GM12878 (cell line): ENCODE measurements at regions not wholly inside any gene's neighbourhood (a gene's known extent, or its start where the extent isn't known, plus 50 kb on each side); places are given as distances from the start of the nearest gene placed in this dataset.

Source experiments
- ATAC-seq: fragments of 200-7000 bp; cut with Tn5 transposase; 3 replicates; pipeline ENCODE4 v1.9.1; 2020; ENCODE audit warnings: mild to moderate bottlenecking, moderate library complexity
- BruUV-seq: library from RNA; stranded (reverse); fragments of 400-500 nt; replicated peaks from 2 replicates; lab custom pipeline; 2021; lab: Mats Ljungman, UMichigan
- CTCF ChIA-PET: fragments of 300-600 bp; sonication (Branson Sonifier 250); formaldehyde crosslinking; extraction: SDS; loops from one replicate; lab custom pipeline; 2021; ENCODE audit warnings: inconsistent platforms; lab: Yijun Ruan, JAX
- POLR2A ChIA-PET: fragments of 350-600 bp; formaldehyde crosslinking; extraction: SDS; loops from one replicate; lab custom pipeline; 2021; ENCODE audit warnings: inconsistent platforms; lab: Charles Lee
- RAD21 ChIA-PET: fragments of 300-600 bp; sonication (Branson Sonifier 250); formaldehyde crosslinking; loops from one replicate; lab custom pipeline; 2023; ENCODE audit warnings: antibody characterized with exemption; ENCODE audit not compliant: unreplicated experiment; lab: Charles Lee
- SMC1A ChIA-PET: fragments of 300-600 bp; sonication (Branson Sonifier 250); formaldehyde crosslinking; loops from one replicate; lab custom pipeline; 2023; ENCODE audit not compliant: unreplicated experiment, uncharacterized antibody; lab: Charles Lee
- DNase-seq: peaks from one replicate; pipeline ENCODE4 v3.0.0-alpha.2; 2011; ENCODE audit warnings: low read depth, low spot score
- FAIRE-seq: peaks from 3 replicates; lab custom pipeline; 2011; peaks lifted over from hg19 to GRCh38; lab: Jason Lieb, UNC
- H2AFZ ChIP-seq: 2 replicates; pipeline ENCODE4 v1.6.0; 2011; ENCODE audit warnings: low read depth, low read length, control low read depth; ENCODE audit not compliant: control insufficient read depth
- H3K27ac ChIP-seq: 2 replicates; pipeline ENCODE4 v1.5.1; 2011; ENCODE audit warnings: control low read depth; ENCODE audit not compliant: control insufficient read depth, insufficient read depth
- H3K27me3 ChIP-seq, 2 experiments: replicated peaks in 1 of 2; 2 replicates each; pipeline versions ENCODE4 v1.6.0 to v1.6.1; 2011; ENCODE audit warnings: low read length in 1 of 2; ENCODE audit not compliant: control insufficient read depth in 2 of 2, insufficient read depth in 2 of 2
- H3K36me3 ChIP-seq, 2 experiments: 2 replicates each; pipeline ENCODE4 v1.5.1; 2011; ENCODE audit warnings: low read length in 1 of 2; ENCODE audit not compliant: control insufficient read depth in 2 of 2, insufficient read depth in 2 of 2
- H3K4me1 ChIP-seq: 2 replicates; pipeline ENCODE4 v1.6.1; 2011; ENCODE audit warnings: mild to moderate bottlenecking, low read length, moderate library complexity, mixed read lengths; ENCODE audit not compliant: control insufficient read depth, insufficient read depth
- H3K4me2 ChIP-seq: 2 replicates; pipeline ENCODE4 v1.6.0; 2011; ENCODE audit warnings: control low read depth; ENCODE audit not compliant: control insufficient read depth, insufficient read depth
- H3K4me3 ChIP-seq: fragments of 200-600 bp; sonication (generic); 2 replicates; pipeline ENCODE4 v1.5.1; 2016
- H3K79me2 ChIP-seq: 2 replicates; pipeline ENCODE4 v1.6.0; 2011; ENCODE audit warnings: low read length; ENCODE audit not compliant: control insufficient read depth, insufficient read depth
- H3K9ac ChIP-seq: 2 replicates; pipeline ENCODE4 v1.8.0; 2011; ENCODE audit warnings: low read length, control low read depth, mixed read lengths; ENCODE audit not compliant: control insufficient read depth, insufficient read depth
- H3K9me3 ChIP-seq: replicated peaks from 3 replicates; pipeline ENCODE4 v1.5.1; 2011; ENCODE audit warnings: mild to moderate bottlenecking, low read length; ENCODE audit not compliant: control insufficient read depth, insufficient read depth
- H4K20me1 ChIP-seq: 2 replicates; pipeline ENCODE4 v1.6.0; 2011; ENCODE audit not compliant: control insufficient read depth, insufficient read depth
- LARP7 ChIP-seq: fragments of 450-650 bp; IDR thresholded peaks from 2 replicates; pipeline ENCODE4 v1.6.1; 2017; ENCODE audit warnings: mild to moderate bottlenecking
- POU2F2 ChIP-seq: IDR thresholded peaks from 3 replicates; pipeline ENCODE4 v1.6.1; 2011; ENCODE audit warnings: low read depth, mild to moderate bottlenecking, low read length, borderline replicate concordance
- RBBP5 ChIP-seq: fragments of 200-600 bp; sonication (generic); conservative IDR thresholded peaks from 2 replicates; pipeline ENCODE4 v1.6.1; 2016
- RELB ChIP-seq: fragments of 450-650 bp; IDR thresholded peaks from 2 replicates; pipeline ENCODE4 v1.6.1; 2017; ENCODE audit warnings: low read depth, mild to moderate bottlenecking, moderate library complexity
- REST ChIP-seq: IDR thresholded peaks from 2 replicates; pipeline ENCODE4 v1.6.1; 2012; ENCODE audit warnings: mild to moderate bottlenecking, low read depth, low read length
- SIX5 ChIP-seq: IDR thresholded peaks from 2 replicates; pipeline ENCODE4 v1.6.1; 2011; ENCODE audit warnings: mild to moderate bottlenecking, low read depth, low read length, moderate library complexity; ENCODE audit not compliant: severe bottlenecking
- SMAD1 ChIP-seq: fragments of 450-650 bp; IDR thresholded peaks from 2 replicates; pipeline ENCODE4 v1.6.1; 2018; ENCODE audit warnings: mild to moderate bottlenecking, low read depth; ENCODE audit not compliant: partially characterized antibody
- SMC3 ChIP-seq: IDR thresholded peaks from 2 replicates; pipeline ENCODE4 v1.6.1; 2011; ENCODE audit warnings: low read length, improper control_type of control experiment, borderline replicate concordance
- SREBF1 ChIP-seq: IDR thresholded peaks from 2 replicates; pipeline ENCODE4 v1.6.1; 2012; ENCODE audit warnings: mild to moderate bottlenecking, low read length
- ZBTB40 ChIP-seq: fragments of 450-650 bp; IDR thresholded peaks from 2 replicates; pipeline ENCODE4 v1.6.1; 2016; ENCODE audit warnings: mild to moderate bottlenecking, moderate library complexity, borderline replicate concordance
- ZNF384 ChIP-seq: IDR thresholded peaks from 2 replicates; pipeline ENCODE4 v1.6.1; 2012; ENCODE audit warnings: low read depth, mild to moderate bottlenecking, low read length, improper control_type of control experiment, borderline replicate concordance
- ZSCAN29 ChIP-seq: fragments of 450-650 bp; IDR thresholded peaks from 2 replicates; pipeline ENCODE4 v1.6.1; 2017; ENCODE audit warnings: mild to moderate bottlenecking, moderate library complexity
- WGBS: methylation state at CpG from one replicate; pipeline ENCODE4 v1.1.6; 2016; ENCODE audit warnings: low lambda C conversion rate; ENCODE audit not compliant: insufficient replicate concordance, insufficient coverage; ENCODE audit errors: missing lambda C conversion rate; 5-methylcytosine and 5-hydroxymethylcytosine counted together
- in situ Hi-C: fragments of 300-500 bp; cut with MboI; formaldehyde crosslinking; loops from 9 replicates; pipeline ENCODE4 v1.14.3; 2018; ENCODE audit warnings: mixed read lengths
- intact Hi-C: fragments of 100-400 bp; cut with micrococcal nuclease; formaldehyde crosslinking; loops from one replicate; pipeline ENCODE4 v1.14.2; 2022; ENCODE audit not compliant: unreplicated experiment

- Histone ChIP-seq H3K4me2 (no peak overlapping the region), H3K36me3 (no peaks in the 10 kb centered on the region), H3K9ac (no peak overlapping the region), H3K9me3 (no peaks in the 10 kb centered on the region), H3K27ac (no peak overlapping the region), H3K79me2 (no peaks in the 10 kb centered on the region), H2AFZ (no peak overlapping the region), H3K4me3 (no peak overlapping the region), H3K4me1 (no peaks in the 10 kb centered on the region), H4K20me1 (no peaks in the 10 kb centered on the region), H3K27me3 (no peaks in the 10 kb centered on the region)
- intact Hi-C loops = no loop called here
- TF ChIP-seq SMAD1 (no peak), ZNF384 (no peak), LARP7 (no peak), ZBTB40 (no peak), RBBP5 (no peak), POU2F2 (no peak), RELB (no peak), REST (no peak), ZSCAN29 (no peak), SIX5 (no peak), SMC3 (no peak), SREBF1 (no peak)
- RAD21 ChIA-PET = no interaction called here
- in situ Hi-C loops = no loop called here
- no TSS peak for BruUV-seq
- ATAC-seq = no peak
- SMC1A ChIA-PET = no interaction called here
- 48% methylated on average over 1 of the region's 1 CpG for WGBS
- FAIRE-seq = no peak
- no peak for DNase-seq
- POLR2A ChIA-PET = no interaction called here
- CTCF ChIA-PET = no interaction called here
Measured at GRCh38 chr7:85757348-85757747, 570.5 kb upstream of the SEMA3D start.
